GM12878 (cell line): ENCODE measurements at regions not wholly inside any gene's neighbourhood (a gene's known extent, or its start where the extent isn't known, plus 50 kb on each side); places are given as distances from the start of the nearest gene placed in this dataset.

Experiments
- ATAC-seq: fragments of 200-7000 bp; cut with Tn5 transposase; 3 replicates; pipeline ENCODE4 v1.9.1; 2020; ENCODE audit warnings: mild to moderate bottlenecking, moderate library complexity
- BruUV-seq: library from RNA; stranded (reverse); fragments of 400-500 nt; replicated peaks from 2 replicates; lab custom pipeline; 2021; lab: Mats Ljungman, UMichigan
- CTCF ChIA-PET: fragments of 300-600 bp; sonication (Branson Sonifier 250); formaldehyde crosslinking; extraction: SDS; loops from one replicate; lab custom pipeline; 2021; ENCODE audit warnings: inconsistent platforms; lab: Yijun Ruan, JAX
- POLR2A ChIA-PET: fragments of 350-600 bp; formaldehyde crosslinking; extraction: SDS; loops from one replicate; lab custom pipeline; 2021; ENCODE audit warnings: inconsistent platforms; lab: Charles Lee
- RAD21 ChIA-PET: fragments of 300-600 bp; sonication (Branson Sonifier 250); formaldehyde crosslinking; loops from one replicate; lab custom pipeline; 2023; ENCODE audit warnings: antibody characterized with exemption; ENCODE audit not compliant: unreplicated experiment; lab: Charles Lee
- SMC1A ChIA-PET: fragments of 300-600 bp; sonication (Branson Sonifier 250); formaldehyde crosslinking; loops from one replicate; lab custom pipeline; 2023; ENCODE audit not compliant: unreplicated experiment, uncharacterized antibody; lab: Charles Lee
- DNase-seq: peaks from one replicate; pipeline ENCODE4 v3.0.0-alpha.2; 2011; ENCODE audit warnings: low read depth, low spot score
- FAIRE-seq: peaks from 3 replicates; lab custom pipeline; 2011; peaks lifted over from hg19 to GRCh38; lab: Jason Lieb, UNC
- H2AFZ ChIP-seq: 2 replicates; pipeline ENCODE4 v1.6.0; 2011; ENCODE audit warnings: low read depth, low read length, control low read depth; ENCODE audit not compliant: control insufficient read depth
- H3K27ac ChIP-seq: 2 replicates; pipeline ENCODE4 v1.5.1; 2011; ENCODE audit warnings: control low read depth; ENCODE audit not compliant: control insufficient read depth, insufficient read depth
- H3K27me3 ChIP-seq, 2 experiments: replicated peaks in 1 of 2; 2 replicates each; pipeline versions ENCODE4 v1.6.0 to v1.6.1; 2011; ENCODE audit warnings: low read length in 1 of 2; ENCODE audit not compliant: control insufficient read depth in 2 of 2, insufficient read depth in 2 of 2
- H3K36me3 ChIP-seq, 2 experiments: 2 replicates each; pipeline ENCODE4 v1.5.1; 2011; ENCODE audit warnings: low read length in 1 of 2; ENCODE audit not compliant: control insufficient read depth in 2 of 2, insufficient read depth in 2 of 2
- H3K4me1 ChIP-seq: 2 replicates; pipeline ENCODE4 v1.6.1; 2011; ENCODE audit warnings: mild to moderate bottlenecking, low read length, moderate library complexity, mixed read lengths; ENCODE audit not compliant: control insufficient read depth, insufficient read depth
- H3K4me2 ChIP-seq: 2 replicates; pipeline ENCODE4 v1.6.0; 2011; ENCODE audit warnings: control low read depth; ENCODE audit not compliant: control insufficient read depth, insufficient read depth
- H3K4me3 ChIP-seq: fragments of 200-600 bp; sonication (generic); 2 replicates; pipeline ENCODE4 v1.5.1; 2016
- H3K79me2 ChIP-seq: 2 replicates; pipeline ENCODE4 v1.6.0; 2011; ENCODE audit warnings: low read length; ENCODE audit not compliant: control insufficient read depth, insufficient read depth
- H3K9ac ChIP-seq: 2 replicates; pipeline ENCODE4 v1.8.0; 2011; ENCODE audit warnings: low read length, control low read depth, mixed read lengths; ENCODE audit not compliant: control insufficient read depth, insufficient read depth
- H3K9me3 ChIP-seq: replicated peaks from 3 replicates; pipeline ENCODE4 v1.5.1; 2011; ENCODE audit warnings: mild to moderate bottlenecking, low read length; ENCODE audit not compliant: control insufficient read depth, insufficient read depth
- H4K20me1 ChIP-seq: 2 replicates; pipeline ENCODE4 v1.6.0; 2011; ENCODE audit not compliant: control insufficient read depth, insufficient read depth
- CHD4 ChIP-seq: fragments of 200-600 bp; sonication (generic); IDR thresholded peaks from 2 replicates; pipeline ENCODE4 v1.6.1; 2016; ENCODE audit warnings: mild to moderate bottlenecking
- JUNB ChIP-seq: IDR thresholded peaks from 2 replicates; pipeline ENCODE4 v1.6.1; 2016; ENCODE audit warnings: antibody characterized with exemption, mild to moderate bottlenecking
- MAX ChIP-seq: IDR thresholded peaks from 2 replicates; pipeline ENCODE4 v1.6.1; 2012; ENCODE audit warnings: low read depth, low read length, improper control_type of control experiment
- NFYB ChIP-seq: IDR thresholded peaks from 2 replicates; pipeline ENCODE4 v1.6.1; 2011; ENCODE audit warnings: low read depth, mild to moderate bottlenecking, low read length, improper control_type of control experiment, moderate library complexity; ENCODE audit not compliant: insufficient read depth
- SPI1 ChIP-seq: IDR thresholded peaks from 2 replicates; pipeline ENCODE4 v1.6.1; 2011; ENCODE audit warnings: low read depth, mild to moderate bottlenecking, low read length, moderate library complexity, borderline replicate concordance; ENCODE audit not compliant: insufficient read depth
- ZNF687 ChIP-seq: fragments of 450-650 bp; IDR thresholded peaks from 2 replicates; pipeline ENCODE4 v1.6.1; 2017; ENCODE audit warnings: mild to moderate bottlenecking, moderate library complexity
- WGBS: methylation state at CpG from one replicate; pipeline ENCODE4 v1.1.6; 2016; ENCODE audit warnings: low lambda C conversion rate; ENCODE audit not compliant: insufficient replicate concordance, insufficient coverage; ENCODE audit errors: missing lambda C conversion rate; 5-methylcytosine and 5-hydroxymethylcytosine counted together
- in situ Hi-C: fragments of 300-500 bp; cut with MboI; formaldehyde crosslinking; loops from 9 replicates; pipeline ENCODE4 v1.14.3; 2018; ENCODE audit warnings: mixed read lengths
- intact Hi-C: fragments of 100-400 bp; cut with micrococcal nuclease; formaldehyde crosslinking; loops from one replicate; pipeline ENCODE4 v1.14.2; 2022; ENCODE audit not compliant: unreplicated experiment

GRCh38 chr3:106691476-106691875 lies 685.8 kb upstream of the CCDC54 start (continued):
- TF ChIP-seq ZNF687 (no peak), JUNB (no peak), MAX (no peak)

- no peak overlapping the region for H2AFZ ChIP-seq
- no peak overlapping the region for H3K4me3 ChIP-seq
- ChIA-PET RAD21 (no interaction called here), POLR2A (interaction anchor here (0.5 kb wide), 1 partner anchor 50 kb away, joined by 3 read pairs; no protein-coding TSS in a partner anchor), SMC1A (interaction anchor here (0.9 kb wide), 1 partner anchor 55 kb away, joined by 3 read pairs; no protein-coding TSS in a partner anchor), CTCF (no interaction called here)
- no peak for ATAC-seq
- H3K27me3 ChIP-seq, result no peaks in the 10 kb centered on the region
- H3K4me2 ChIP-seq, result no peak overlapping the region
- no TSS peak for BruUV-seq
- in situ Hi-C loops (no loop called here), intact Hi-C loops (no loop called here)
- no peaks in the 10 kb centered on the region for H3K9me3 ChIP-seq
- no peak overlapping the region for H3K9ac ChIP-seq
- no peak overlapping the region for H3K27ac ChIP-seq
- no peaks in the 10 kb centered on the region for H4K20me1 ChIP-seq
- H3K4me1 ChIP-seq, result no peaks in the 10 kb centered on the region
- no peak for DNase-seq
- 40% methylated on average over 3 of the region's 3 CpGs for WGBS
- TF ChIP-seq NFYB, result no peak
- no peak for TF ChIP-seq SPI1
- no peak for TF ChIP-seq CHD4
- no peak for FAIRE-seq
- H3K79me2 ChIP-seq, result no peaks in the 10 kb centered on the region
- no peaks in the 10 kb centered on the region for H3K36me3 ChIP-seq
Observed at GRCh38 chr3:106692624-106693023, 684.6 kb upstream of the CCDC54 start.
